ENCODE measurements at regions not wholly inside any gene's neighbourhood (a gene's known extent, or its start where the extent isn't known, plus 50 kb on each side); places are given as distances from the start of the nearest gene placed in this dataset.

DNA sequence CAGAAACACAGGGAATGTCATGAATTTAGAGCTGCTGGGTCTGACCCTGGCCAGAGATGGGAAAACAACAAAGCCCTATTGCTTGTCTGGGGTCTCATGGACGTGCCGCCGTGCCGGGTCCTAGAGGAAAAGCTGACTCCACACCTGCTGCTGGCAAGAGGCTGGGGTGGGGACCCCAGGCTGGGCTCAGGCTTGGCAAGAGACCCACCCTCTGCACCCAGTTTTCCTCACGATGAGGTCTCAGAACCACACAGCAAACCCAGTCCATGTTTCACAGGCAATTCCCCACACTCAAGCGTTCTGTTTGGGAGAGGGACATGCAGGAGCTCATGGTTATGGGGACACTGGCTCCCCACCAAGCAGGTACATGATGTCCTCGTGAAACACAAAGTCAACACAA is 367.3 kb upstream of the SALL3 start:
- H3K27ac ChIP-seq, result no peak overlapping the region
- no peaks in the 10 kb centered on the region for H3F3A ChIP-seq (ENCODE audit: insufficient read depth)
- no peak overlapping the region for H3K4me3 ChIP-seq
- H3K9me3 ChIP-seq (ENCODE audit: low read depth), result no peaks in the 10 kb centered on the region
- H3K4me1 ChIP-seq (ENCODE audit: insufficient read depth), result no peaks in the 10 kb centered on the region
- H3K27me3 ChIP-seq (replicated peaks; ENCODE audit: insufficient read depth), result no peaks in the 10 kb centered on the region
- TF ChIP-seq EZH2 (IDR thresholded peaks at IDR 0.05; ENCODE audit: insufficient read depth, poor library complexity, severe bottlenecking), result no peak
- no peak overlapping the region for H2AFZ ChIP-seq
- H3K9ac ChIP-seq, result no peak overlapping the region
- H3K79me2 ChIP-seq (ENCODE audit: insufficient read depth), result no peaks in the 10 kb centered on the region
- no peaks in the 10 kb centered on the region for H4K20me1 ChIP-seq (ENCODE audit: insufficient read depth)
- in situ Hi-C loops (cut with MboI), result no loop called here
- H3K36me3 ChIP-seq (ENCODE audit: low read depth), result no peaks in the 10 kb centered on the region
- no peak overlapping the region for H3K4me2 ChIP-seq (ENCODE audit: unreplicated experiment)
- no peaks in the 10 kb centered on the region for H3K9me2 ChIP-seq (ENCODE audit: insufficient read depth)
- DNase-seq, result no peak
- 35 to 38% methylated on average over 7 of the region's 7 CpGs for WGBS, 2 experiments (ENCODE audit: low coverage in 1 of 2, low lambda C conversion rate in 2 of 2, missing lambda C conversion rate in 2 of 2)

- TF ChIP-seq EZH2 (IDR thresholded peaks at IDR 0.05; ENCODE audit: insufficient read depth, poor library complexity, severe bottlenecking) (no peak), EZH2phosphoT487 (IDR thresholded peaks at IDR 0.05; ENCODE audit: insufficient read depth, low read depth) (no peak)
- Histone ChIP-seq H3F3A (ENCODE audit: insufficient read depth) (no peaks in the 10 kb centered on the region), H3K79me2 (ENCODE audit: insufficient read depth) (no peaks in the 10 kb centered on the region), H4K20me1 (ENCODE audit: insufficient read depth) (no peaks in the 10 kb centered on the region), H2AFZ (no peak overlapping the region), H3K9me3 (ENCODE audit: low read depth) (no peaks in the 10 kb centered on the region), H3K9me2 (ENCODE audit: insufficient read depth) (no peaks in the 10 kb centered on the region), H3K27ac (no peak overlapping the region), H3K36me3 (ENCODE audit: low read depth) (no peaks in the 10 kb centered on the region), H3K4me2 (ENCODE audit: unreplicated experiment) (no peak overlapping the region), H3K27me3 (replicated peaks; ENCODE audit: insufficient read depth) (no peaks in the 10 kb centered on the region), H3K4me3 (no peak overlapping the region), H3K4me1 (ENCODE audit: insufficient read depth) (no peaks in the 10 kb centered on the region), H3K9ac (no peak overlapping the region)
- 41 to 43% methylated on average over 13 of the region's 13 CpGs for WGBS, 2 experiments (ENCODE audit: low coverage in 1 of 2, low lambda C conversion rate in 2 of 2, missing lambda C conversion rate in 2 of 2)
- in situ Hi-C loops (cut with MboI), result no loop called here
- DNase-seq, result no peak
Observed at GRCh38 chr18:78612801-78613200, 366.8 kb upstream of the SALL3 start.

GRCh38 chr18:78618726-78619125 is 360.9 kb upstream of the SALL3 start:
- DNase-seq, result no peak
- TF ChIP-seq EZH2 (IDR thresholded peaks at IDR 0.05; ENCODE audit: insufficient read depth, poor library complexity, severe bottlenecking), result no peak
- no peak for TF ChIP-seq EZH2phosphoT487 (IDR thresholded peaks at IDR 0.05; ENCODE audit: insufficient read depth, low read depth)
- no peak overlapping the region for H3K27ac ChIP-seq
- H3K4me1 ChIP-seq (ENCODE audit: insufficient read depth), result no peaks in the 10 kb centered on the region
- H2AFZ ChIP-seq, result no peak overlapping the region
- no peaks in the 10 kb centered on the region for H3K79me2 ChIP-seq (ENCODE audit: insufficient read depth)
- no peaks in the 10 kb centered on the region for H3K27me3 ChIP-seq (replicated peaks; ENCODE audit: insufficient read depth)
- no peaks in the 10 kb centered on the region for H3F3A ChIP-seq (ENCODE audit: insufficient read depth)
- 16 to 27% methylated on average over 4 of the region's 4 CpGs for WGBS, 2 experiments (ENCODE audit: low coverage in 1 of 2, low lambda C conversion rate in 2 of 2, missing lambda C conversion rate in 2 of 2)
- no peaks in the 10 kb centered on the region for H3K9me3 ChIP-seq (ENCODE audit: low read depth)
- no peaks in the 10 kb centered on the region for H4K20me1 ChIP-seq (ENCODE audit: insufficient read depth)
- no peak overlapping the region for H3K4me3 ChIP-seq
- no peak overlapping the region for H3K9ac ChIP-seq
- in situ Hi-C loops (cut with MboI), result no loop called here
- no peaks in the 10 kb centered on the region for H3K9me2 ChIP-seq (ENCODE audit: insufficient read depth)
- H3K4me2 ChIP-seq (ENCODE audit: unreplicated experiment), result no peak overlapping the region
- H3K36me3 ChIP-seq (ENCODE audit: low read depth), result no peaks in the 10 kb centered on the region

- H3K79me2 ChIP-seq (ENCODE audit: insufficient read depth), result no peaks in the 10 kb centered on the region
- no peaks in the 10 kb centered on the region for H3F3A ChIP-seq (ENCODE audit: insufficient read depth)
- no peaks in the 10 kb centered on the region for H3K4me1 ChIP-seq (ENCODE audit: insufficient read depth)
- no peak for DNase-seq
- no peaks in the 10 kb centered on the region for H3K27me3 ChIP-seq (replicated peaks; ENCODE audit: insufficient read depth)
- no peak overlapping the region for H3K4me3 ChIP-seq
- 41 to 46% methylated on average over 13 of the region's 13 CpGs for WGBS, 2 experiments (ENCODE audit: low coverage in 1 of 2, low lambda C conversion rate in 2 of 2, missing lambda C conversion rate in 2 of 2)
- H3K4me2 ChIP-seq (ENCODE audit: unreplicated experiment), result no peak overlapping the region
- H2AFZ ChIP-seq, result no peak overlapping the region
- H4K20me1 ChIP-seq (ENCODE audit: insufficient read depth), result no peaks in the 10 kb centered on the region
- H3K9ac ChIP-seq, result no peak overlapping the region
- in situ Hi-C loops (cut with MboI), result no loop called here
- H3K9me2 ChIP-seq (ENCODE audit: insufficient read depth), result no peaks in the 10 kb centered on the region
- TF ChIP-seq EZH2phosphoT487 (IDR thresholded peaks at IDR 0.05; ENCODE audit: insufficient read depth, low read depth) (no peak), EZH2 (IDR thresholded peaks at IDR 0.05; ENCODE audit: insufficient read depth, poor library complexity, severe bottlenecking) (no peak)
- H3K9me3 ChIP-seq (ENCODE audit: low read depth), result no peaks in the 10 kb centered on the region
- no peak overlapping the region for H3K27ac ChIP-seq
- H3K36me3 ChIP-seq (ENCODE audit: low read depth), result no peaks in the 10 kb centered on the region
Observed at GRCh38 chr18:78619854-78620253, 359.8 kb upstream of the SALL3 start.

GRCh38 chr18:78620326-78620725 is 359.3 kb upstream of the SALL3 start:
- H3F3A ChIP-seq (ENCODE audit: insufficient read depth), result no peaks in the 10 kb centered on the region
- no peak overlapping the region for H3K4me3 ChIP-seq
- no peaks in the 10 kb centered on the region for H3K27me3 ChIP-seq (replicated peaks; ENCODE audit: insufficient read depth)
- no peak overlapping the region for H3K27ac ChIP-seq
- H3K9me2 ChIP-seq (ENCODE audit: insufficient read depth), result no peaks in the 10 kb centered on the region
- WGBS, 2 experiments (ENCODE audit: low coverage in 1 of 2, low lambda C conversion rate in 2 of 2, missing lambda C conversion rate in 2 of 2), result 6 to 23% methylated on average over 6 of the region's 6 CpGs
- no peaks in the 10 kb centered on the region for H4K20me1 ChIP-seq (ENCODE audit: insufficient read depth)
- H3K9me3 ChIP-seq (ENCODE audit: low read depth), result no peaks in the 10 kb centered on the region
- no peak overlapping the region for H2AFZ ChIP-seq
- H3K4me1 ChIP-seq (ENCODE audit: insufficient read depth), result no peaks in the 10 kb centered on the region
- no peak overlapping the region for H3K4me2 ChIP-seq (ENCODE audit: unreplicated experiment)
- H3K9ac ChIP-seq, result no peak overlapping the region
- H3K79me2 ChIP-seq (ENCODE audit: insufficient read depth), result no peaks in the 10 kb centered on the region
- no peak for TF ChIP-seq EZH2 (IDR thresholded peaks at IDR 0.05; ENCODE audit: insufficient read depth, poor library complexity, severe bottlenecking)
- no peak for DNase-seq
- in situ Hi-C loops (cut with MboI), result no loop called here
- H3K36me3 ChIP-seq (ENCODE audit: low read depth), result no peaks in the 10 kb centered on the region
